ENCODE measurements at regions not wholly inside any gene's neighbourhood (a gene's known extent, or its start where the extent isn't known, plus 50 kb on each side); places are given as distances from the start of the nearest gene placed in this dataset.

- TF ChIP-seq, protein P1, sequence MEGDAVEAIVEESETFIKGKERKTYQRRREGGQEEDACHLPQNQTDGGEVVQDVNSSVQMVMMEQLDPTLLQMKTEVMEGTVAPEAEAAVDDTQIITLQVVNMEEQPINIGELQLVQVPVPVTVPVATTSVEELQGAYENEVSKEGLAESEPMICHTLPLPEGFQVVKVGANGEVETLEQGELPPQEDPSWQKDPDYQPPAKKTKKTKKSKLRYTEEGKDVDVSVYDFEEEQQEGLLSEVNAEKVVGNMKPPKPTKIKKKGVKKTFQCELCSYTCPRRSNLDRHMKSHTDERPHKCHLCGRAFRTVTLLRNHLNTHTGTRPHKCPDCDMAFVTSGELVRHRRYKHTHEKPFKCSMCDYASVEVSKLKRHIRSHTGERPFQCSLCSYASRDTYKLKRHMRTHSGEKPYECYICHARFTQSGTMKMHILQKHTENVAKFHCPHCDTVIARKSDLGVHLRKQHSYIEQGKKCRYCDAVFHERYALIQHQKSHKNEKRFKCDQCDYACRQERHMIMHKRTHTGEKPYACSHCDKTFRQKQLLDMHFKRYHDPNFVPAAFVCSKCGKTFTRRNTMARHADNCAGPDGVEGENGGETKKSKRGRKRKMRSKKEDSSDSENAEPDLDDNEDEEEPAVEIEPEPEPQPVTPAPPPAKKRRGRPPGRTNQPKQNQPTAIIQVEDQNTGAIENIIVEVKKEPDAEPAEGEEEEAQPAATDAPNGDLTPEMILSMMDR (tag by site-specific recombination; IDR thresholded peaks at IDR 0.05) = no peak
- TF ChIP-seq MEIS1 (CRISPR knock-in tag; IDR thresholded peaks at IDR 0.05; ENCODE audit: borderline replicate concordance) (no peak), ZBTB17 (tag by site-specific recombination; IDR thresholded peaks at IDR 0.05) (no peak)
- TF ChIP-seq, protein P2, sequence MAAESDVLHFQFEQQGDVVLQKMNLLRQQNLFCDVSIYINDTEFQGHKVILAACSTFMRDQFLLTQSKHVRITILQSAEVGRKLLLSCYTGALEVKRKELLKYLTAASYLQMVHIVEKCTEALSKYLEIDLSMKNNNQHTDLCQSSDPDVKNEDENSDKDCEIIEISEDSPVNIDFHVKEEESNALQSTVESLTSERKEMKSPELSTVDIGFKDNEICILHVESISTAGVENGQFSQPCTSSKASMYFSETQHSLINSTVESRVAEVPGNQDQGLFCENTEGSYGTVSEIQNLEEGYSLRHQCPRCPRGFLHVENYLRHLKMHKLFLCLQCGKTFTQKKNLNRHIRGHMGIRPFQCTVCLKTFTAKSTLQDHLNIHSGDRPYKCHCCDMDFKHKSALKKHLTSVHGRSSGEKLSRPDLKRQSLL (tag by site-specific recombination; IDR thresholded peaks at IDR 0.05) = no peak
Observed at GRCh38 chr12:45663455-45663854, 66.1 kb upstream of the ARID2 start.

Data from HEK293 (cell line).